ENCODE measurements at regions not wholly inside any gene's neighbourhood (a gene's known extent, or its start where the extent isn't known, plus 50 kb on each side); places are given as distances from the start of the nearest gene placed in this dataset.

- DNase-seq = no peak
Measured at GRCh38 chr4:148822572-148823418, 380.6 kb upstream of the NR3C2 start.

GRCh38 chr4:148814030-148814429 is 371.8 kb upstream of the NR3C2 start:
- no peak for DNase-seq

GRCh38 chr4:148813289-148813688 is 371.1 kb upstream of the NR3C2 start:
- no peak for DNase-seq

GRCh38 chr4:148812101-148812500 is 369.9 kb upstream of the NR3C2 start:
- DNase-seq = no peak

- no peak for DNase-seq
Measured at GRCh38 chr4:148810461-148810860, 368.2 kb upstream of the NR3C2 start.

GRCh38 chr4:148808416-148808815 is 366.2 kb upstream of the NR3C2 start:
- no peak for DNase-seq

- DNase-seq = no peak
Measured at GRCh38 chr4:148800940-148801339, 358.7 kb upstream of the NR3C2 start.

- peak in 1 of 56 donors; percentile 1 for DNase-seq
Measured at GRCh38 chr4:148800336-148800885, 358.2 kb upstream of the NR3C2 start.

- no peak for DNase-seq
Measured at GRCh38 chr4:148795156-148795864, 353.1 kb upstream of the NR3C2 start.

- DNase-seq = no peak
Measured at GRCh38 chr4:148793221-148793620, 351.0 kb upstream of the NR3C2 start.

- no peak for DNase-seq
Measured at GRCh38 chr4:148790691-148791090, 348.5 kb upstream of the NR3C2 start.

GRCh38 chr4:148790246-148790645 is 348.0 kb upstream of the NR3C2 start:
- no peak for DNase-seq

- no peak for DNase-seq
Measured at GRCh38 chr4:148787831-148788477, 345.7 kb upstream of the NR3C2 start.

- no peak for DNase-seq
Measured at GRCh38 chr4:148787285-148787684, 345.1 kb upstream of the NR3C2 start.

GRCh38 chr4:148786699-148787098 is 344.5 kb upstream of the NR3C2 start:
- DNase-seq = no peak

- no peak for DNase-seq
Measured at GRCh38 chr4:148782284-148782683, 340.1 kb upstream of the NR3C2 start.

GRCh38 chr4:148780426-148781005 is 338.3 kb upstream of the NR3C2 start:
- DNase-seq = no peak

- DNase-seq = no peak
Measured at GRCh38 chr4:148779771-148780170, 337.6 kb upstream of the NR3C2 start.

GRCh38 chr4:148778980-148779675 is 336.9 kb upstream of the NR3C2 start:
- no peak for DNase-seq

- no peak for DNase-seq
Measured at GRCh38 chr4:148776941-148777340, 334.7 kb upstream of the NR3C2 start.

- DNase-seq = no peak
Measured at GRCh38 chr4:148774134-148774533, 331.9 kb upstream of the NR3C2 start.
